MCF 10A (cell line): ENCODE measurements at regions not wholly inside any gene's neighbourhood (a gene's known extent, or its start where the extent isn't known, plus 50 kb on each side); places are given as distances from the start of the nearest gene placed in this dataset.

Experiments used
- BruUV-seq: library from RNA; stranded (reverse); fragments of 400-500 nt; replicated peaks from 2 replicates; lab custom pipeline; 2021; lab: Mats Ljungman, UMichigan
- CTCF ChIA-PET: fragments of 300-600 bp; sonication (Branson Sonifier 250); formaldehyde crosslinking; extraction: SDS; loops from one replicate; lab custom pipeline; 2021; ENCODE audit warnings: antibody characterized with exemption, inconsistent platforms; lab: Yijun Ruan, JAX
- POLR2A ChIA-PET: fragments of 300-600, 350-650 bp; sonication (Branson Sonifier 250); formaldehyde crosslinking; extraction: SDS; loops from one replicate; lab custom pipeline; 2020; ENCODE audit warnings: antibody characterized with exemption, inconsistent platforms; lab: Yijun Ruan, JAX
- DNase-seq: peaks from one replicate; pipeline ENCODE4 v3.0.0-alpha.2; 2018; ENCODE audit not compliant: unreplicated experiment
- H3K27ac Mint-ChIP-seq: one replicate; pipeline ENCODE4 v1.8.0; 2022; ENCODE audit warnings: mild to moderate bottlenecking, low read depth, mixed read lengths; ENCODE audit not compliant: unreplicated experiment
- H3K27me3 Mint-ChIP-seq: one replicate; pipeline ENCODE4 v1.8.0; 2022; ENCODE audit warnings: mixed read lengths; ENCODE audit not compliant: insufficient read depth, unreplicated experiment
- H3K36me3 Mint-ChIP-seq: one replicate; pipeline ENCODE4 v1.8.0; 2022; ENCODE audit warnings: mild to moderate bottlenecking, moderate library complexity, mixed read lengths; ENCODE audit not compliant: insufficient read depth, unreplicated experiment
- H3K4me1 Mint-ChIP-seq: one replicate; pipeline ENCODE4 v1.8.0; 2022; ENCODE audit warnings: mixed read lengths; ENCODE audit not compliant: insufficient read depth, unreplicated experiment
- H3K4me3 Mint-ChIP-seq: one replicate; pipeline ENCODE4 v1.8.0; 2022; ENCODE audit warnings: mild to moderate bottlenecking, moderate library complexity, mixed read lengths; ENCODE audit not compliant: unreplicated experiment
- H3K9me3 Mint-ChIP-seq: one replicate; pipeline ENCODE4 v1.8.0; 2022; ENCODE audit warnings: mixed read lengths; ENCODE audit not compliant: unreplicated experiment
- CTCF ChIP-seq: fragments of 200-600 bp; IDR thresholded peaks from one replicate; pipeline ENCODE4 v1.8.0; 2022; ENCODE audit warnings: antibody characterized with exemption, mild to moderate bottlenecking; ENCODE audit not compliant: unreplicated experiment
- intact Hi-C: fragments of 100-400 bp; cut with micrococcal nuclease; formaldehyde crosslinking; loops from 2 replicates; pipeline ENCODE4 v1.14.1; 2022

- ChIA-PET POLR2A (interaction anchor here (0.8 kb wide), 1 partner anchor 304 kb away, joined by 3 read pairs; the partner anchor contains the start of gene KLF7), CTCF (interaction anchor here (0.6 to 6.9 kb wide), 3 partner anchors 482 to 668 kb away, joined by 4 to 85 read pairs (median 31); no protein-coding TSS in a partner anchor)
- BruUV-seq = no TSS peak
- intact Hi-C loops = no loop called here
- Mint-ChIP-seq H3K9me3 (no peaks in the 10 kb centered on the region), H3K4me1 (peaks cover 21% of the 10 kb centered on the region), H3K27ac (peak overlapping the region; percentile 28), H3K27me3 (no peaks in the 10 kb centered on the region), H3K4me3 (no peak overlapping the region), H3K36me3 (no peaks in the 10 kb centered on the region)
- TF ChIP-seq CTCF = no peak
- DNase-seq = no peak
Measured at GRCh38 chr2:207469943-207470729, 59.6 kb upstream of the CREB1 start.

GRCh38 chr2:207471261-207471660 lies 58.5 kb upstream of the CREB1 start:
- no TSS peak for BruUV-seq
- no peak overlapping the region for H3K4me3 Mint-ChIP-seq
- no peak for TF ChIP-seq CTCF
- ChIA-PET CTCF (interaction anchor here (1.0 to 6.9 kb wide), 7 partner anchors 130 to 670 kb away, joined by 3 to 134 read pairs (median 6); no protein-coding TSS in a partner anchor), POLR2A (interaction anchor here (0.8 to 2.2 kb wide), 3 partner anchors 63 to 488 kb away, joined by 3 to 8 read pairs (median 3); no protein-coding TSS in a partner anchor)
- no peak for DNase-seq
- intact Hi-C loops = no loop called here
- H3K9me3 Mint-ChIP-seq = no peaks in the 10 kb centered on the region
- H3K4me1 Mint-ChIP-seq = peaks cover 27% of the 10 kb centered on the region
- no peaks in the 10 kb centered on the region for H3K36me3 Mint-ChIP-seq
- no peak overlapping the region for H3K27ac Mint-ChIP-seq
- H3K27me3 Mint-ChIP-seq = no peaks in the 10 kb centered on the region

- no TSS peak for BruUV-seq
- CTCF ChIA-PET = interaction anchor here (0.6 to 6.9 kb wide), 48 partner anchors 12 to 777 kb away, joined by 3 to 134 read pairs (median 4); partner anchors contain the start of gene KLF7
- intact Hi-C loops = loop anchor here (1.0 to 2.0 kb wide), 9 partner anchors 77 to 672 kb away; no protein-coding TSS in a partner anchor
- no peaks in the 10 kb centered on the region for H3K36me3 Mint-ChIP-seq
- H3K4me3 Mint-ChIP-seq = no peak overlapping the region
- TF ChIP-seq CTCF = no peak
- H3K27ac Mint-ChIP-seq = peak overlapping the region; percentile 39
- no peaks in the 10 kb centered on the region for H3K27me3 Mint-ChIP-seq
- peaks cover 16% of the 10 kb centered on the region for H3K4me1 Mint-ChIP-seq
- no peak for DNase-seq
- H3K9me3 Mint-ChIP-seq = no peaks in the 10 kb centered on the region
- POLR2A ChIA-PET = interaction anchor here (0.6 to 2.2 kb wide), 18 partner anchors 30 to 670 kb away, joined by 3 to 8 read pairs (median 4); partner anchors contain the start of gene KLF7
Measured at GRCh38 chr2:207472343-207473048, 57.3 kb upstream of the CREB1 start.
